ENCODE measurements at regions not wholly inside any gene's neighbourhood (a gene's known extent, or its start where the extent isn't known, plus 50 kb on each side); places are given as distances from the start of the nearest gene placed in this dataset.

DNA sequence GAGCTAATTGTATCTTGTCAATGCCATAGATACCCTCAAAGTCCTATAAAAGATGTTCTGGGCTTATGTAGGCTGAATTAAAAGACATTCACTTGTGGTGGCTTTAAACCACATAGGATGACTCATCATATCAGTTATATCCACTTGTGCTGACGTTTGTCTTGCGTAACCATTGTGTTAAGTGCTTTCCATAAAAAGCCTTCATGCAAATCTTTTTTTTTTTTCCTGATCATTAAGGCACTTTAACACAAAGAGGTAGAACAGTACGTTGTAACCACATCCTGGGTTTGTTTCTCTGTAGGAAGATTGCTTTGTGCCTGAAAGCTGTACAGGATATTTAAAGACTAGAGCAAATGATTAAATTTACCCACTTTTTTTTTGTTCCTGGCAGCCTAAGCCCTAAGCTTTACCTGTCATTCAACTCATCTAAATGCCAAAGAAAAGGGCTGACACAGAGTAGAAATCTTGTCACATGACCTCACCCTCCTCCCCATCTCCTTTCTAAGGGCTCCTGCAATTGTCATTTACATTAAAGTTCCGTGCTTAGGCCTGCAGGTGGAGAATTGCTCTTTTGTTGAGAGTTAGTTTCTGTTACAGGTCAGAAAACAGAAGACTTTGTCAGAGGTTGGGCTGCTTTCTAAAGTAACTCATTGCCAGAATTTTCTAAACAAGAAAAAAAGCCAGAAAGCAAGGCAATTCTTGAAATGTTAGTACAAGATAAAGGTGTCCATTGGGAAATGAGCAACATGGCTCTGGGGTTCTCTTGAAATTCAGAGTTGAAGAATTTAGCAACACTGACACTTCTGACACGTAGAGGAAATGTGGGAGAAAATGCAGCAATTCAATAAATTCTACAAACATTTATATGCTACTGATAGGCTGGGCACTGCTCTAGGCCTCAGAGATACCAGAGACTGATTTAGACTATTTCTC, 555.6 kb downstream of the PPARGC1A start:
- no peak for DNase-seq (ENCODE audit: low spot score)
- WGBS: 48% methylated on average over 5 of the region's 5 CpGs
- H3K27me3 ChIP-seq (ENCODE audit: control insufficient read depth in 4 of 4, insufficient read depth in 4 of 4, low read length in 3 of 4): no peaks in the 10 kb centered on the region
- no peak overlapping the region for H3K4me3 ChIP-seq (ENCODE audit: low read depth in 1 of 3, low read length in 3 of 3)
- no peak overlapping the region for H3K9ac ChIP-seq (ENCODE audit: low read depth in 1 of 2, low read length in 2 of 2)
- no peaks in the 10 kb centered on the region for H3K9me3 ChIP-seq (ENCODE audit: control insufficient read depth in 4 of 4, low read length in 3 of 4)
- H3K36me3 ChIP-seq (ENCODE audit: control insufficient read depth in 4 of 4, insufficient read depth in 3 of 4, low read depth in 1 of 4, low read length in 3 of 4): no peaks in the 10 kb centered on the region
- TF ChIP-seq EGR1 (IDR thresholded peaks at IDR 0.05; ENCODE audit: low read depth in 2 of 2): no peak
- no peak for TF ChIP-seq TAF1 (conservative IDR thresholded peaks at IDR 0.05)
- TF ChIP-seq, protein P1, sequence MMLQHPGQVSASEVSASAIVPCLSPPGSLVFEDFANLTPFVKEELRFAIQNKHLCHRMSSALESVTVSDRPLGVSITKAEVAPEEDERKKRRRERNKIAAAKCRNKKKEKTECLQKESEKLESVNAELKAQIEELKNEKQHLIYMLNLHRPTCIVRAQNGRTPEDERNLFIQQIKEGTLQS (IDR thresholded peaks at IDR 0.05): no peak
- no peak for TF ChIP-seq FOXA2 (IDR thresholded peaks at IDR 0.05)
- TF ChIP-seq HNF4G (IDR thresholded peaks at IDR 0.05): no peak
- TF ChIP-seq NR2F2 (IDR thresholded peaks at IDR 0.05): no peak
- H3K27ac ChIP-seq (ENCODE audit: low read depth in 1 of 2, low read length in 2 of 2): no peak overlapping the region
- H3K4me1 ChIP-seq (ENCODE audit: control insufficient read depth in 4 of 4, insufficient read depth in 4 of 4, low read length in 3 of 4): no peaks in the 10 kb centered on the region

DNA sequence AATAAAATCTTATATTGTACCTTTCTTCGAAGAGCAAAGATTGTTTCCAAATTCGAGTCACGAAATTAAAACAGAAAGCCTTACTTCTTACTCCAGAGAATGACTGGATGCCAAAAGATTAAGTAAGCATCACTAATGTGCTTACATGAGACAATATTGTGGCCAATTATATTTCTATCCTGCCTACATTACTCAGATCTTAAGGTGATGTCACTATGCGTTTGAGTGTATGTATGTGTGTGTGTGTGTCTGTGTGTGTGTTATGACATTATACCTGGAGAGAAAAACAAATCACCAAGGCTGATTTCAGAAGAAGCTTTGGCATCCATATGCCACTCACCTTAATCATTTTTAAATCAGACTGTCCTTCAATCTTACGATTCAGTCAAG, 556.3 kb downstream of the PPARGC1A start:
- no peaks in the 10 kb centered on the region for H3K27me3 ChIP-seq (ENCODE audit: control insufficient read depth in 4 of 4, insufficient read depth in 4 of 4, low read length in 3 of 4)
- H3K9me3 ChIP-seq (ENCODE audit: control insufficient read depth in 4 of 4, low read length in 3 of 4): no peaks in the 10 kb centered on the region
- no peaks in the 10 kb centered on the region for H3K4me1 ChIP-seq (ENCODE audit: control insufficient read depth in 4 of 4, insufficient read depth in 4 of 4, low read length in 3 of 4)
- DNase-seq (ENCODE audit: low spot score): no peak
- H3K36me3 ChIP-seq (ENCODE audit: control insufficient read depth in 4 of 4, insufficient read depth in 3 of 4, low read depth in 1 of 4, low read length in 3 of 4): no peaks in the 10 kb centered on the region
- 89% methylated on average over 5 of the region's 5 CpGs for WGBS
- no peak overlapping the region for H3K27ac ChIP-seq (ENCODE audit: low read depth in 1 of 2, low read length in 2 of 2)
- H3K4me3 ChIP-seq (ENCODE audit: low read depth in 1 of 3, low read length in 3 of 3): no peak overlapping the region
- TF ChIP-seq MAX (IDR thresholded peaks at IDR 0.05) (no peak), JUND (IDR thresholded peaks at IDR 0.05) (no peak), REST (IDR thresholded peaks at IDR 0.05) (no peak), TAF1 (conservative IDR thresholded peaks at IDR 0.05) (no peak), HNF4G (IDR thresholded peaks at IDR 0.05) (no peak), FOXA2 (IDR thresholded peaks at IDR 0.05) (no peak), HNF4A (conservative IDR thresholded peaks at IDR 0.05) (no peak), NR2F2 (IDR thresholded peaks at IDR 0.05) (no peak), GABPA (IDR thresholded peaks at IDR 0.05 in 1 of 2, conservative IDR thresholded peaks at IDR 0.05 in 1 of 2) (no peak), YY1 (IDR thresholded peaks at IDR 0.05) (no peak), EGR1 (IDR thresholded peaks at IDR 0.05; ENCODE audit: low read depth in 2 of 2) (no peak), RXRA (IDR thresholded peaks at IDR 0.05) (no peak), RAD21 (IDR thresholded peaks at IDR 0.05) (no peak), FOXA1 (IDR thresholded peaks at IDR 0.05) (no peak), SP1 (IDR thresholded peaks at IDR 0.05) (no peak)
- TF ChIP-seq, protein P2, sequence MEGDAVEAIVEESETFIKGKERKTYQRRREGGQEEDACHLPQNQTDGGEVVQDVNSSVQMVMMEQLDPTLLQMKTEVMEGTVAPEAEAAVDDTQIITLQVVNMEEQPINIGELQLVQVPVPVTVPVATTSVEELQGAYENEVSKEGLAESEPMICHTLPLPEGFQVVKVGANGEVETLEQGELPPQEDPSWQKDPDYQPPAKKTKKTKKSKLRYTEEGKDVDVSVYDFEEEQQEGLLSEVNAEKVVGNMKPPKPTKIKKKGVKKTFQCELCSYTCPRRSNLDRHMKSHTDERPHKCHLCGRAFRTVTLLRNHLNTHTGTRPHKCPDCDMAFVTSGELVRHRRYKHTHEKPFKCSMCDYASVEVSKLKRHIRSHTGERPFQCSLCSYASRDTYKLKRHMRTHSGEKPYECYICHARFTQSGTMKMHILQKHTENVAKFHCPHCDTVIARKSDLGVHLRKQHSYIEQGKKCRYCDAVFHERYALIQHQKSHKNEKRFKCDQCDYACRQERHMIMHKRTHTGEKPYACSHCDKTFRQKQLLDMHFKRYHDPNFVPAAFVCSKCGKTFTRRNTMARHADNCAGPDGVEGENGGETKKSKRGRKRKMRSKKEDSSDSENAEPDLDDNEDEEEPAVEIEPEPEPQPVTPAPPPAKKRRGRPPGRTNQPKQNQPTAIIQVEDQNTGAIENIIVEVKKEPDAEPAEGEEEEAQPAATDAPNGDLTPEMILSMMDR (IDR thresholded peaks at IDR 0.05; ENCODE audit: low read depth, low read length, missing input control): no peak
- TF ChIP-seq, protein P3, sequence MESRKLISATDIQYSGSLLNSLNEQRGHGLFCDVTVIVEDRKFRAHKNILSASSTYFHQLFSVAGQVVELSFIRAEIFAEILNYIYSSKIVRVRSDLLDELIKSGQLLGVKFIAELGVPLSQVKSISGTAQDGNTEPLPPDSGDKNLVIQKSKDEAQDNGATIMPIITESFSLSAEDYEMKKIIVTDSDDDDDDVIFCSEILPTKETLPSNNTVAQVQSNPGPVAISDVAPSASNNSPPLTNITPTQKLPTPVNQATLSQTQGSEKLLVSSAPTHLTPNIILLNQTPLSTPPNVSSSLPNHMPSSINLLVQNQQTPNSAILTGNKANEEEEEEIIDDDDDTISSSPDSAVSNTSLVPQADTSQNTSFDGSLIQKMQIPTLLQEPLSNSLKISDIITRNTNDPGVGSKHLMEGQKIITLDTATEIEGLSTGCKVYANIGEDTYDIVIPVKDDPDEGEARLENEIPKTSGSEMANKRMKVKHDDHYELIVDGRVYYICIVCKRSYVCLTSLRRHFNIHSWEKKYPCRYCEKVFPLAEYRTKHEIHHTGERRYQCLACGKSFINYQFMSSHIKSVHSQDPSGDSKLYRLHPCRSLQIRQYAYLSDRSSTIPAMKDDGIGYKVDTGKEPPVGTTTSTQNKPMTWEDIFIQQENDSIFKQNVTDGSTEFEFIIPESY (IDR thresholded peaks at IDR 0.05): no peak
- TF ChIP-seq, protein P1 (IDR thresholded peaks at IDR 0.05): no peak
- no peak overlapping the region for H3K9ac ChIP-seq (ENCODE audit: low read depth in 1 of 2, low read length in 2 of 2)
